GM12872 (cell line): ENCODE measurements at regions not wholly inside any gene's neighbourhood (a gene's known extent, or its start where the extent isn't known, plus 50 kb on each side); places are given as distances from the start of the nearest gene placed in this dataset.

Source experiments
- CTCF ChIP-seq: IDR thresholded peaks from 3 replicates; pipeline ENCODE4 v1.5.1; 2011; ENCODE audit warnings: low read depth, mild to moderate bottlenecking, low read length, moderate library complexity; ENCODE audit not compliant: insufficient read depth

GRCh38 chr2:14902953-14903352, 270.4 kb downstream of the LRATD1 start:
- TF ChIP-seq CTCF, result no peak

- TF ChIP-seq CTCF, result peak; percentile 98
Measured at GRCh38 chr2:14903709-14904374, 271.3 kb downstream of the LRATD1 start.

GRCh38 chr2:14905571-14905970, 273.1 kb downstream of the LRATD1 start:
- TF ChIP-seq CTCF, result no peak

- peak; percentile 39; the same call in 2 of the 3 replicates for TF ChIP-seq CTCF
Measured at GRCh38 chr2:14907014-14907612, 274.6 kb downstream of the LRATD1 start.

- no peak for TF ChIP-seq CTCF
Measured at GRCh38 chr2:14909795-14910194, 277.3 kb downstream of the LRATD1 start.

- no peak for TF ChIP-seq CTCF
Measured at GRCh38 chr2:14910654-14911053, 278.1 kb downstream of the LRATD1 start.

- TF ChIP-seq CTCF, result no peak
Measured at GRCh38 chr2:14915983-14916382, 283.5 kb downstream of the LRATD1 start.
